DMS153 treated with DMSO at 0.1 percent for 48 hours (cell line): ENCODE measurements at regions not wholly inside any gene's neighbourhood (a gene's known extent, or its start where the extent isn't known, plus 50 kb on each side); places are given as distances from the start of the nearest gene placed in this dataset.

Source experiments
- DNase-seq: peaks from one replicate; lab custom pipeline; 2025; ENCODE audit not compliant: unreplicated experiment; lab: John Stamatoyannopoulos, UW

DNA sequence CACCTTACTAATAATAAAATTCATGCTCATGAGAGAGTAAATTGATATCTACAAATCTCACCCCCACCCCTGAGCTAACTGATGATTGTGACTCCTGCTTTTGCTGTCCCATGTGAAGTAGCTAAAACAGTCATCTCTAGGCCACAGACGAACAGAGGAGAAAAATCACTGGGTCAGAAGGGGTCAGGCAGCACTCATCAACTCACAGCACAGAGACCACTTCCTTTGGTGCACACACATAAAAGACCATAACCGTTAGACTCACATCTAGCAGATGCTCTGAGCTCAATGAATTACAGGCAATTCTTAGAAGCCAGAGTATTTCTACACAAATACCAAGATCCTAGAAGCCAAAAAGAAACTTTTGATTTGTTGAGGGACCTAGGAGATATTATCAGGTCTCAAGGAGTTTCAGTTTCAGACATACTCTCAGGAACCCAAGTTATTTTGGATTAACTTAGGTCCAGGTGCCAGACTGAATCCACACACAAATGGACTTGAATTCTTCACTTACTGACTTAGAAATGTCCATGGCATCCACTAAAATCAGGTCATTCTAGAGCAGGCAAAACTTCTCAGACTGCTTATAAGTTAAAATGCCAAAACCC, 65.0 kb upstream of the TES start:
- DNase-seq: no peak

- no peak for DNase-seq
These were observed 62.2 kb upstream of the TES start for GRCh38 chr7:116148108-116148507.

GRCh38 chr7:116148626-116149025, 61.7 kb upstream of the TES start:
- no peak for DNase-seq

- DNase-seq: no peak
These were observed 59.8 kb upstream of the TES start for GRCh38 chr7:116150588-116150987.

DNA sequence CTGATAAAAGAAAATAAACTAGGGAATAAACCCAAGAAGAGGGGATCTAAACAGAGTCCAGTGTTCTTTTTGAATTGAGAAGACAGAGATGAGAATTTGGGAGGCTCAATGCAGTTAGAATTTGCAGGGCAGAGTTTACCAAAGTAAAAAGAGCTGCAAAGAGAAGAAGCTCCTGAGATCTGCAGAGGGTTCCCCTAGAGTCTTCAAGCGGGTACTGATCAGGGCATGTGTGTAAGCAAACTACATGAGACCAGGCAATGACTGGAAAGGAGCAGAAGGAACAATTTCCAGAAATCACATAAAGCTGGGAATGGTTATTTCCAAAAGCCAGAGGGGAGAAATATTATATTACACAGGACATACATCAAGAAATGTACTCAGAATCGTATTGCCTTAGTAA, 58.1 kb upstream of the TES start:
- DNase-seq: no peak

- DNase-seq: no peak
These were observed 57.3 kb upstream of the TES start for GRCh38 chr7:116153050-116153449.

DNA sequence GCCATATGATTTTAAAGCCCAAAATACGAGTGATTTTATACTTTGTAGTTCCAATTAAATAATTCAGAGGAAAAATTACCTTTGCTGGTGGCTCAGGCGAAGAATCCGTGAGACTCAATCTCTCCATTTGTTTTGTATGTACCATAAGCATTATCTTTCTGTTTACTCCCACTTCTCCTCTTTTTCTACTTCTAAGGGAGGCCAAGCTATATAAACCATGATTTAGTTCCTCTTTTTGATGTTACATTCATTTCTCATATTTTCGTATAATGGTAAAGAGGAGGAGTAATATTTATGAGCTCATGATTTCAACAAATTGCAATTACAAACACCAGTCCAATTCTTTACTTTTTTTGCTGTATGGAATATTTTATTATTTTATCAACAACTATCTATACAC, 50.6 kb upstream of the TES start:
- DNase-seq: no peak
